Stomach (tissue), 8 donors: ENCODE measurements at regions not wholly inside any gene's neighbourhood (a gene's known extent, or its start where the extent isn't known, plus 50 kb on each side); places are given as distances from the start of the nearest gene placed in this dataset.

Experiments
- DNase-seq, 2 donors: peaks; one replicate each; pipeline versions ENCODE4 v3.0.0 to v3.0.0-alpha.2; 2013 to 2019
- H3K27ac ChIP-seq, 5 donors: fragments of 200-600 bp in 4 of 5; sonication (generic) in 4 of 5; one replicate each; pipeline ENCODE4 v1.5.1; 2013 to 2019; ENCODE audit warnings: mild to moderate bottlenecking in 1 of 5, moderate library complexity in 1 of 5
- H3K27me3 ChIP-seq, 3 donors: fragments of 200-600 bp; sonication (generic); one replicate each; pipeline ENCODE4 v1.5.1; 2017 to 2019; ENCODE audit warnings: mixed run types in 1 of 3
- H3K36me3 ChIP-seq, 4 donors: fragments of 200-600 bp; sonication (generic); 1 replicate in 3 of 4; 2 replicates in 1 of 4; pipeline ENCODE4 v1.5.1; 2016 to 2019
- H3K4me1 ChIP-seq, 4 donors: fragments of 200-600 bp; sonication (generic); one replicate each; pipeline ENCODE4 v1.5.1; 2016 to 2019
- H3K4me3 ChIP-seq, 4 donors: fragments of 200-600 bp; sonication (generic) in 3 of 4; one replicate each; pipeline ENCODE4 v1.5.1; 2016 to 2019; ENCODE audit warnings: mild to moderate bottlenecking in 1 of 4
- H3K9me3 ChIP-seq, 4 donors: fragments of 200-600 bp; sonication (generic); one replicate each; pipeline ENCODE4 v1.5.1; 2016 to 2019
- EP300 ChIP-seq: sonication (generic); formaldehyde crosslinking; IDR thresholded peaks from one replicate; pipeline ENCODE4 v1.6.1; 2017; ENCODE audit warnings: antibody characterized with exemption
- POLR2A ChIP-seq, 4 donors: fragments of 450-650 bp; IDR thresholded peaks; one replicate each; pipeline ENCODE4 v1.6.1; 2016; ENCODE audit warnings: antibody characterized with exemption in 4 of 4, control low read depth in 2 of 4, mild to moderate bottlenecking in 1 of 4, moderate library complexity in 1 of 4
- POLR2AphosphoS5 ChIP-seq, 3 donors: sonication (generic); formaldehyde crosslinking; IDR thresholded peaks; one replicate each; pipeline ENCODE4 v1.6.1; 2016; ENCODE audit warnings: antibody characterized with exemption in 3 of 3
- WGBS, 5 donors: extraction: QIAGEN DNeasy Blood & Tissue Kit in 3 of 5; methylation state at CpG; one replicate each; pipeline versions ENCODE4 v1.1.5 to v1.1.7; 2013 to 2018; 5-methylcytosine and 5-hydroxymethylcytosine counted together
- intact Hi-C: fragments of 100-400 bp; cut with DNase I; formaldehyde crosslinking; loops from one replicate; pipeline ENCODE4 v1.15.1; 2023; ENCODE audit warnings: low total_unique reads
- TF ChIP-seq, protein P1 (sequence below), 7 experiments: fragments of 450-650 bp in 4 of 7; fragments of 200-600 bp in 3 of 7; sonication (generic) in 3 of 7; IDR thresholded peaks; one replicate each; pipeline ENCODE4 v1.5.1; 2016 to 2019; ENCODE audit warnings: antibody characterized with exemption in 7 of 7, control low read depth in 2 of 7, mild to moderate bottlenecking in 1 of 7
- donor health status: healthy with polysubstance abuse.
- donor health status: Bipolar disorder and iron deficiency.
- donor health status: healthy.

DNA sequence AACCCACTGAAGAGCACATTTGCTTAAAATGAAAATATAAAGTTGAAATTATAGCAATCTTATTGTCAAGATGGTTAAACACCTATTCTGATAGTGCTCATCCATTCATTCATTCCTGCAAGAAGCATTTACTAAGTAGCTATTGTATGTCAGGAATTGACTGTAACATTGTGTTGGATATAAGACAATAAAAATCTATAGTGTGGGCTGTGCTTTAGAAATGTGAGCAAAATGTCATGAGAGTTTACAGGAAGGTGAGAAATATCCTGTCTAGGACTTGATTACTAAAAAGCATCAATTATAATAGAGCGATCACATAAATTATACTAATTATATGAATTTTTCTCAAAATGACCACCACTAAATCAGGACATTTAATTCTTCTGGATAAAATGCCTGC is 123.0 kb downstream of the HAO1 start:
- DNase-seq, result no peak
- Histone ChIP-seq H3K27ac (no peak overlapping the region), H3K9me3 (peaks cover 0 to 5% (median 0%) of the 10 kb centered on the region in 4 donors), H3K4me1 (no peaks in the 10 kb centered on the region), H3K4me3 (no peak overlapping the region), H3K36me3 (no peaks in the 10 kb centered on the region), H3K27me3 (no peaks in the 10 kb centered on the region)
- intact Hi-C loops, result no loop called here
- WGBS, 5 donors, result 85 to 98% (median 96%) methylated on average over 1 of the region's 1 CpG
- TF ChIP-seq EP300, result no peak
- no peak for TF ChIP-seq POLR2A (IDR thresholded peaks at IDR 0.05)
- TF ChIP-seq, protein P1, sequence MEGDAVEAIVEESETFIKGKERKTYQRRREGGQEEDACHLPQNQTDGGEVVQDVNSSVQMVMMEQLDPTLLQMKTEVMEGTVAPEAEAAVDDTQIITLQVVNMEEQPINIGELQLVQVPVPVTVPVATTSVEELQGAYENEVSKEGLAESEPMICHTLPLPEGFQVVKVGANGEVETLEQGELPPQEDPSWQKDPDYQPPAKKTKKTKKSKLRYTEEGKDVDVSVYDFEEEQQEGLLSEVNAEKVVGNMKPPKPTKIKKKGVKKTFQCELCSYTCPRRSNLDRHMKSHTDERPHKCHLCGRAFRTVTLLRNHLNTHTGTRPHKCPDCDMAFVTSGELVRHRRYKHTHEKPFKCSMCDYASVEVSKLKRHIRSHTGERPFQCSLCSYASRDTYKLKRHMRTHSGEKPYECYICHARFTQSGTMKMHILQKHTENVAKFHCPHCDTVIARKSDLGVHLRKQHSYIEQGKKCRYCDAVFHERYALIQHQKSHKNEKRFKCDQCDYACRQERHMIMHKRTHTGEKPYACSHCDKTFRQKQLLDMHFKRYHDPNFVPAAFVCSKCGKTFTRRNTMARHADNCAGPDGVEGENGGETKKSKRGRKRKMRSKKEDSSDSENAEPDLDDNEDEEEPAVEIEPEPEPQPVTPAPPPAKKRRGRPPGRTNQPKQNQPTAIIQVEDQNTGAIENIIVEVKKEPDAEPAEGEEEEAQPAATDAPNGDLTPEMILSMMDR (IDR thresholded peaks at IDR 0.05), result no peak
- TF ChIP-seq POLR2AphosphoS5 (IDR thresholded peaks at IDR 0.05), result no peak

DNA sequence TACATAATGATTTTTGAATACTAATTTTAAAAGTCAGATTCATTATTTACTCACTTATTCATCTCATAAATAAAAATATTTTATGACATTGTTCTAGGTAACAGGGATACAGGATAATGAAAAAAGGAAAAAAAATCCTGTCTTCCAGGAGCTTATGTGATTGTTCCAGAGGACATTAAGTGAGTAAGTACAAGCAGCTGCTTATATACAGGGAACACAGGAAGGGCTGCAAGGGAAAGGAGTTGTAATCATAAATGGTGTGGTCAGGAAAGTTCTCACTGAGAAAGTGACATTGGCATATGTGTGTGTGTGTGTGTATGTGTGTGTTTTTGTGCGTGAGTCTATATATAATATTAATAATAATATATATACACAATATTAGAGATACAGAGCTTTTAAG is 121.8 kb downstream of the HAO1 start:
- no peaks in the 10 kb centered on the region for H3K27me3 ChIP-seq
- intact Hi-C loops, result no loop called here
- H3K4me3 ChIP-seq, result no peak overlapping the region

DNA sequence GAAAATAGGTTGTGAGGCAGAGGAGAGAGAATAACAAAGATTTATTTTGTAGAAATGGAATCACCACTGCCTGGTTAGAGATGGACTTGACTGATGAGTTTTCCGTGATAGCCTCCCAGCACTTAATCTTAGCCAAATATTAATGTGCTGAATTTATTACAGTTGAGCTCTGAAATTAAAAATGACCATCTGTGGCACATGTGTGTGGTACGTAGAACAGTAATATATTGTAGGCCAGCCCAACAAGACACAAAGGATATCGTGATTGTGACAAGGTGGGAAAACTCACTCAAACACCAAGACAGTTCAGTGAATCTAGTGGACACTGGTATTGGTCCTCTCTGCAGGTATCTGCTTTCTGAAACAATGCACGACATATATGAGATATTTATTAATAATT is 119.4 kb downstream of the HAO1 start:
- TF ChIP-seq, protein P1 (IDR thresholded peaks at IDR 0.05), result no peak
- TF ChIP-seq EP300, result no peak
- TF ChIP-seq POLR2AphosphoS5 (IDR thresholded peaks at IDR 0.05), result no peak
- no peak for TF ChIP-seq POLR2A (IDR thresholded peaks at IDR 0.05)
- no peak for DNase-seq
- WGBS, 5 donors, result 77 to 87% (median 85%) methylated on average over 4 of the region's 4 CpGs
- H3K27me3 ChIP-seq, result no peaks in the 10 kb centered on the region
- intact Hi-C loops, result no loop called here
- H3K9me3 ChIP-seq, result peaks cover 0 to 6% (median 0%) of the 10 kb centered on the region in 4 donors
- no peaks in the 10 kb centered on the region for H3K36me3 ChIP-seq
- H3K27ac ChIP-seq, result no peak overlapping the region
- H3K4me3 ChIP-seq, result no peak overlapping the region
- no peaks in the 10 kb centered on the region for H3K4me1 ChIP-seq

More for the DNA sequence above, 121.8 kb downstream of the HAO1 start:
- H3K27ac ChIP-seq, result no peak overlapping the region
- WGBS, 5 donors, result 79 to 94% (median 92%) methylated on average over 1 of the region's 1 CpG
- no peaks in the 10 kb centered on the region for H3K4me1 ChIP-seq
- DNase-seq, result no peak
- peaks cover 0 to 6% (median 0%) of the 10 kb centered on the region in 4 donors for H3K9me3 ChIP-seq
- TF ChIP-seq POLR2A (IDR thresholded peaks at IDR 0.05) (no peak), EP300 (no peak), POLR2AphosphoS5 (IDR thresholded peaks at IDR 0.05) (no peak)
- TF ChIP-seq, protein P1 (IDR thresholded peaks at IDR 0.05), result no peak
- no peaks in the 10 kb centered on the region for H3K36me3 ChIP-seq

DNA sequence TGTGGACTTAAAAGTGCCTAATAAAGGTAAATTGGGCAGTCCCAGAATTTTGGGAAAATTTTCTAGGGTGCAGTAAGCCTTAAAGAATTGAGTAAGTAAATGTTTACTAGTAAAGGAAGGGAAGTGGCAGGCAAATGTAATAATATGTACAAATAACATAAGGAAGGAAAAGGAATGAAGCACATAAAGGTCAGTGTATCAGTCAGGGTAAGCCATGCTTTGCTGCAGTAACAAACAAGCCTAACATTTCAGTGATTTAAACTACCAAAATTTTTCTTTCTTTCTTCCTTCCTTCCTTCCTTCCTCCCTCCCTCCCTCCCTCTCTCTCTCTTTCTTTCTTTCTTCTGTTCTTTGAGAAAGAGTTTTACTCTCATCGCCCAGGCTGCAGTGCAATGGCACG is 117.5 kb downstream of the HAO1 start:
- no peak for DNase-seq
- no peak overlapping the region for H3K27ac ChIP-seq
- WGBS, 5 donors, result 95 to 100% (median 100%) methylated on average over 2 of the region's 2 CpGs

DNA sequence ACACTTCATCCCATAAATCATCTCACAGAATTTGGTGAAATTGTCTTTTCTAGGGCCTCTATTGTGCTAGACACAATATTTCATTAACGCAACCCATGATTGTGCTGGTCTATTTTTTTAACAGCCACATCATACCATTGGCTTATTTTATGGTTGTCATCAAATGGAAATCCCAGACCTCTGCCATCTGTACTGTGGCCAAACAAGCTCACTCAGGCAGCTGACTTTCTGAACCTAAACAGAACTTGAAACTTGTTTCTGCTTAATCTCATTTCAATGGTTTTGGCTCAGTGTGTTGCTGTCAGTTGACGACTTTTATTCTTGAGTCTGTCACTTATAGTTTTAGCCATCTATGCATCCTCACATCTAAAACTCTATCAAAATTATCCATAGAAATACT is 111.8 kb downstream of the HAO1 start:
- Histone ChIP-seq H3K9me3 (no peaks in the 10 kb centered on the region), H3K4me1 (no peaks in the 10 kb centered on the region), H3K27me3 (no peaks in the 10 kb centered on the region), H3K36me3 (no peaks in the 10 kb centered on the region), H3K4me3 (no peak overlapping the region), H3K27ac (no peak overlapping the region)
- DNase-seq, result peak in 1 of 2 donors; percentile 61
- TF ChIP-seq, protein P1 (IDR thresholded peaks at IDR 0.05), result no peak
- no peak for TF ChIP-seq POLR2A (IDR thresholded peaks at IDR 0.05)
- peak in 2 of 3 donors; percentile 18 to 72 for TF ChIP-seq POLR2AphosphoS5 (IDR thresholded peaks at IDR 0.05)
- TF ChIP-seq EP300, result no peak
- 40 to 81% (median 65%) methylated on average over 2 of the region's 2 CpGs for WGBS, 5 donors
- intact Hi-C loops, result no loop called here

More for the DNA sequence above, 117.5 kb downstream of the HAO1 start:
- Histone ChIP-seq H3K9me3 (peaks cover 0 to 6% (median 0%) of the 10 kb centered on the region in 4 donors), H3K36me3 (no peaks in the 10 kb centered on the region), H3K27me3 (no peaks in the 10 kb centered on the region), H3K4me1 (no peaks in the 10 kb centered on the region), H3K4me3 (no peak overlapping the region)
- intact Hi-C loops, result no loop called here
- no peak for TF ChIP-seq EP300
